Neural cell (in vitro differentiated cells): ENCODE measurements at regions not wholly inside any gene's neighbourhood (a gene's known extent, or its start where the extent isn't known, plus 50 kb on each side); places are given as distances from the start of the nearest gene placed in this dataset.

Experiments used
- H2AFZ ChIP-seq: fragments of 200-600, 300-800 bp; sonication (generic), shearing (Covaris generic); 2 replicates; pipeline ENCODE4 v1.6.0; 2014; ENCODE audit warnings: low read depth, mild to moderate bottlenecking, antibody characterized with exemption, low read length, moderate library complexity
- H3F3A ChIP-seq: fragments of 200-600 bp; shearing (Covaris generic); 2 replicates; pipeline ENCODE4 v1.6.1; 2016; ENCODE audit warnings: mild to moderate bottlenecking, moderate library complexity, mixed read lengths, antibody characterized with exemption, low read length; ENCODE audit not compliant: insufficient read depth, poor library complexity, severe bottlenecking
- H3K27ac ChIP-seq: fragments of 200-600, 300-800 bp; sonication (generic), shearing (Covaris generic); 2 replicates; pipeline ENCODE4 v1.5.1; 2014; ENCODE audit warnings: mild to moderate bottlenecking, low read length, moderate library complexity
- H3K27me3 ChIP-seq: fragments of 300-800, 200-600 bp; sonication (generic), shearing (Covaris generic); 2 replicates; pipeline ENCODE4 v1.6.0; 2014; ENCODE audit warnings: mild to moderate bottlenecking, low read depth, low read length, moderate library complexity; ENCODE audit not compliant: insufficient read depth
- H3K36me3 ChIP-seq: fragments of 300-800, 200-600 bp; sonication (generic), shearing (Covaris generic); 2 replicates; pipeline ENCODE4 v1.5.1; 2014; ENCODE audit warnings: mild to moderate bottlenecking, antibody characterized with exemption, low read length, moderate library complexity; ENCODE audit not compliant: insufficient read depth
- H3K4me2 ChIP-seq: fragments of 300-800, 200-600 bp; sonication (generic), shearing (Covaris generic); 2 replicates; pipeline ENCODE4 v1.6.0; 2014; ENCODE audit warnings: mild to moderate bottlenecking, low read length
- H3K4me3 ChIP-seq: fragments of 300-800, 200-600 bp; sonication (generic), shearing (Covaris generic); 2 replicates; pipeline ENCODE4 v1.5.1; 2014; ENCODE audit warnings: mild to moderate bottlenecking, low read length, moderate library complexity
- H3K79me2 ChIP-seq: fragments of 200-600 bp; shearing (Covaris generic); replicated peaks from 2 replicates; pipeline ENCODE4 v1.6.0; 2014; ENCODE audit warnings: mild to moderate bottlenecking, low read length, moderate library complexity; ENCODE audit not compliant: insufficient read depth
- H3K9ac ChIP-seq: fragments of 300-800, 200-600 bp; sonication (generic), shearing (Covaris generic); 2 replicates; pipeline ENCODE4 v1.6.1; 2016; ENCODE audit warnings: mild to moderate bottlenecking, low read length, mixed read lengths
- H3K9me2 ChIP-seq: fragments of 200-600 bp; shearing (Covaris generic); 2 replicates; pipeline ENCODE4 v1.6.1; 2016; ENCODE audit warnings: mild to moderate bottlenecking, low read length, mixed read lengths; ENCODE audit not compliant: insufficient read depth
- H3K9me3 ChIP-seq: fragments of 200-600, 300-800 bp; sonication (generic), shearing (Covaris generic); 2 replicates; pipeline ENCODE4 v1.6.1; 2016; ENCODE audit warnings: mild to moderate bottlenecking, mixed run types, low read length, moderate library complexity, mixed read lengths
- H4K20me1 ChIP-seq: fragments of 200-600 bp; shearing (Covaris generic); 2 replicates; pipeline ENCODE4 v1.6.1; 2016; ENCODE audit warnings: mild to moderate bottlenecking, mixed run types; ENCODE audit not compliant: insufficient read depth
- CTCF ChIP-seq: fragments of 450-650 bp; IDR thresholded peaks from 2 replicates; pipeline ENCODE4 v1.5.1; 2014; ENCODE audit warnings: antibody characterized with exemption, mild to moderate bottlenecking, moderate library complexity; ENCODE audit not compliant: poor library complexity, severe bottlenecking
- EP300 ChIP-seq: fragments of 450-650 bp; conservative IDR thresholded peaks from 2 replicates; pipeline ENCODE4 v1.6.1; 2014; ENCODE audit warnings: antibody characterized with exemption, mild to moderate bottlenecking, moderate library complexity; ENCODE audit not compliant: poor library complexity, severe bottlenecking
- EZH2 ChIP-seq: fragments of 200-600, 300-800 bp; shearing (Covaris generic), sonication (generic); IDR thresholded peaks from 2 replicates; pipeline ENCODE4 v1.6.1; 2014; ENCODE audit warnings: antibody characterized with exemption, low read length, borderline replicate concordance, mild to moderate bottlenecking; ENCODE audit not compliant: insufficient read depth, poor library complexity, severe bottlenecking
- MXI1 ChIP-seq: fragments of 450-650 bp; conservative IDR thresholded peaks from 2 replicates; pipeline ENCODE4 v1.6.1; 2014; ENCODE audit warnings: antibody characterized with exemption, mild to moderate bottlenecking; ENCODE audit not compliant: poor library complexity, severe bottlenecking
- POLR2AphosphoS5 ChIP-seq: IDR thresholded peaks from 2 replicates; pipeline ENCODE4 v1.6.1; 2012
- RAD21 ChIP-seq: fragments of 450-650 bp; conservative IDR thresholded peaks from 2 replicates; pipeline ENCODE4 v1.6.1; 2014; ENCODE audit warnings: antibody characterized with exemption, mild to moderate bottlenecking, moderate library complexity
- SMC3 ChIP-seq: fragments of 450-650 bp; conservative IDR thresholded peaks from 2 replicates; pipeline ENCODE4 v1.6.1; 2014; ENCODE audit warnings: antibody characterized with exemption, mild to moderate bottlenecking, moderate library complexity; ENCODE audit not compliant: poor library complexity
- TAF1 ChIP-seq: IDR thresholded peaks from 2 replicates; pipeline ENCODE4 v1.6.1; 2012; ENCODE audit warnings: low read depth
- TF ChIP-seq, protein P1 (sequence below): IDR thresholded peaks from 2 replicates; pipeline ENCODE4 v1.6.1; 2012; ENCODE audit warnings: borderline replicate concordance

DNA sequence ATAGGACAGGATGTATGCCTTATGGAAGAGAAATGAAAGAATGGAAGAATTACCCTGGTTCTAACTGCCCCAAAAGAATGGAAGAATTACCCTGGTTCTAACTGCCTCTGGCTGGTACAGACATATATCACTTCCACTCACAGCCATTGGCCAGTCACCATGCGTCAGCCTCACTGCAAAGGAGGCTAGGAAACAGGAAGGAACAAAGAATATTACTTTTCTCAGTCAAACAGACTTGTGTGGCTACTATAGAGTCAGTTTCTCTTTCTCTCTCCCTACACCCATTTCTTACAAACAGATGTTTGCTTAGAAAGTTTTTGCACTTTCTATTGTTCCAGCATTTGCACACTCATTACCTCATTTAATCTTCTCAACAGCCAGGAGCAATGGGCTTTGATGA lies 1111.1 kb upstream of the KLHL29 start:
- Histone ChIP-seq H3K36me3 (no peaks in the 10 kb centered on the region), H3K4me2 (no peak overlapping the region), H3K9ac (no peak overlapping the region), H3K4me3 (no peak overlapping the region), H4K20me1 (no peaks in the 10 kb centered on the region), H3F3A (no peaks in the 10 kb centered on the region), H2AFZ (no peak overlapping the region), H3K27me3 (no peaks in the 10 kb centered on the region), H3K27ac (no peak overlapping the region), H3K9me2 (no peaks in the 10 kb centered on the region), H3K9me3 (no peaks in the 10 kb centered on the region), H3K79me2 (no peaks in the 10 kb centered on the region)
- TF ChIP-seq EP300: no peak
- no peak for TF ChIP-seq POLR2AphosphoS5
- no peak for TF ChIP-seq SMC3
- TF ChIP-seq, protein P1, sequence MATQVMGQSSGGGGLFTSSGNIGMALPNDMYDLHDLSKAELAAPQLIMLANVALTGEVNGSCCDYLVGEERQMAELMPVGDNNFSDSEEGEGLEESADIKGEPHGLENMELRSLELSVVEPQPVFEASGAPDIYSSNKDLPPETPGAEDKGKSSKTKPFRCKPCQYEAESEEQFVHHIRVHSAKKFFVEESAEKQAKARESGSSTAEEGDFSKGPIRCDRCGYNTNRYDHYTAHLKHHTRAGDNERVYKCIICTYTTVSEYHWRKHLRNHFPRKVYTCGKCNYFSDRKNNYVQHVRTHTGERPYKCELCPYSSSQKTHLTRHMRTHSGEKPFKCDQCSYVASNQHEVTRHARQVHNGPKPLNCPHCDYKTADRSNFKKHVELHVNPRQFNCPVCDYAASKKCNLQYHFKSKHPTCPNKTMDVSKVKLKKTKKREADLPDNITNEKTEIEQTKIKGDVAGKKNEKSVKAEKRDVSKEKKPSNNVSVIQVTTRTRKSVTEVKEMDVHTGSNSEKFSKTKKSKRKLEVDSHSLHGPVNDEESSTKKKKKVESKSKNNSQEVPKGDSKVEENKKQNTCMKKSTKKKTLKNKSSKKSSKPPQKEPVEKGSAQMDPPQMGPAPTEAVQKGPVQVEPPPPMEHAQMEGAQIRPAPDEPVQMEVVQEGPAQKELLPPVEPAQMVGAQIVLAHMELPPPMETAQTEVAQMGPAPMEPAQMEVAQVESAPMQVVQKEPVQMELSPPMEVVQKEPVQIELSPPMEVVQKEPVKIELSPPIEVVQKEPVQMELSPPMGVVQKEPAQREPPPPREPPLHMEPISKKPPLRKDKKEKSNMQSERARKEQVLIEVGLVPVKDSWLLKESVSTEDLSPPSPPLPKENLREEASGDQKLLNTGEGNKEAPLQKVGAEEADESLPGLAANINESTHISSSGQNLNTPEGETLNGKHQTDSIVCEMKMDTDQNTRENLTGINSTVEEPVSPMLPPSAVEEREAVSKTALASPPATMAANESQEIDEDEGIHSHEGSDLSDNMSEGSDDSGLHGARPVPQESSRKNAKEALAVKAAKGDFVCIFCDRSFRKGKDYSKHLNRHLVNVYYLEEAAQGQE: no peak
- TF ChIP-seq TAF1: no peak
- no peak for TF ChIP-seq CTCF
- no peak for TF ChIP-seq EZH2
- TF ChIP-seq RAD21: no peak
- no peak for TF ChIP-seq MXI1

GRCh38 chr2:22274661-22275060 lies 1110.3 kb upstream of the KLHL29 start:
- no peaks in the 10 kb centered on the region for H3K27me3 ChIP-seq
- H3K4me2 ChIP-seq: no peak overlapping the region
- no peaks in the 10 kb centered on the region for H4K20me1 ChIP-seq
- H3K9me3 ChIP-seq: no peaks in the 10 kb centered on the region
- H3F3A ChIP-seq: no peaks in the 10 kb centered on the region
- no peak for TF ChIP-seq EP300
- TF ChIP-seq MXI1: no peak
- TF ChIP-seq, protein P1: no peak
- no peak for TF ChIP-seq TAF1
- no peak for TF ChIP-seq CTCF
- TF ChIP-seq SMC3: no peak
- TF ChIP-seq POLR2AphosphoS5: no peak
- TF ChIP-seq RAD21: no peak
- TF ChIP-seq EZH2: no peak
- H3K4me3 ChIP-seq: no peak overlapping the region
- H3K27ac ChIP-seq: no peak overlapping the region
- no peaks in the 10 kb centered on the region for H3K79me2 ChIP-seq
- no peak overlapping the region for H2AFZ ChIP-seq
- no peaks in the 10 kb centered on the region for H3K36me3 ChIP-seq
- no peak overlapping the region for H3K9ac ChIP-seq
- no peaks in the 10 kb centered on the region for H3K9me2 ChIP-seq
